HS-27A (cell line): ENCODE measurements at regions not wholly inside any gene's neighbourhood (a gene's known extent, or its start where the extent isn't known, plus 50 kb on each side); places are given as distances from the start of the nearest gene placed in this dataset.

Experiments used
- DNase-seq: peaks from one replicate; pipeline ENCODE4 v3.0.0-alpha.2; 2012; ENCODE audit warnings: low read depth, missing footprints

GRCh38 chr1:184219414-184219813 lies 167.4 kb upstream of the C1orf21 start:
- no peak for DNase-seq

- no peak for DNase-seq
Observed at GRCh38 chr1:184219883-184220282, 166.9 kb upstream of the C1orf21 start.

DNA sequence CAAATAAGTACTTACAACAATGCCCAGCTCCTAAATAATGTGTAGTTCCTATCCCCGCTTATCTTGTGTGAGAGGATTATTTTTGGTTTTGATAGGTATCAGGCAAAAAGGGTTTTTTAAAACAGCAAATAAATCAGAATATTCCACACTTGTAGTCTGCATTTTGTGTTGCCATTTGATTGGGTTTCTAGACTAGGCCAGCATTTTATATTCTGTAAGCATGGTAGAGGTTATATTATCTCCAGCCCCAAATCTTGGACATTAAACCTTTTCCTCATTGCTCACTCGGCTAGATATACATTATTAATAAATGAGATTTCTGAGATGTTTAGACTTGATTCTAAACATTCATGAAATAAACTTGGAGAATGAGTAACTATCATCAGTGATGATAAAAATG lies 165.7 kb upstream of the C1orf21 start:
- DNase-seq: no peak

DNA sequence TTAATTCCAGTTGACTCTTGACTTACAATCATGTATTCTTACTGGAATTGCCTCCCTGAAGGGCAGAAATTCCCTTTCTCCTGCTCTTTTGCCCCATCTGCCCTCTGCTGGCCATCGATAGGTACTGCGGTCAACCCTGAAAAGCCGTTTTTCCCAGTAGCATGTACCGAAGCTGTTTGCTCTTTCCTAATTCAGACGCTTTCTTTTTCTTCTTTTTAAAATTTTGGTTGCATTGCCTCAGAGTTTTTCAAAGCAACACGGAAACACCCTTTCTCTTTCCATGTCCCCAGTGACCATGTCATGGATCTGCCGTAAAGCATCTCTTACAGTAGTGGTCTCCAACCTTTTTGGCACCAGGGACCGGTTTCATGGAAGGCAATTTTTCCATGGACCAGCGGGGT lies 164.2 kb upstream of the C1orf21 start:
- DNase-seq: no peak

DNA sequence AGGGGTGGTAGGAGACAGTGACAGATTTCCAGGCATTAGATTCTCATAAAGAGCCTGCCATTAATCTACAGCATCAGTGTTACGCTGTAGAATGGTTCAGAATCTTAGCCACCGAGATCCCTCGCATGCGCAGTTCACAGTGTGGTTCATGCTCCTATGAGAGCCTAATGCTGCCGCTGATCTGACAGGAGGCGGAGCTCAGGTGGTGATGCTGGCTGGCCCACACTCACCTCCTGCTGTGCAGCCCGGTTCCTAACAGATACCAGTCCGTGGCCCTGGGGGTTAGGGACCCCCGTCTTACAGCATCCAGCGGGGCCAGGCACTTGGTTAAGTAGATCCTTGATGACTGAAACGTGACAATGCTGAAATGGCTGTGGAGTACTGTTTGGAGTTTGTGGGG lies 163.6 kb upstream of the C1orf21 start:
- no peak for DNase-seq

DNA sequence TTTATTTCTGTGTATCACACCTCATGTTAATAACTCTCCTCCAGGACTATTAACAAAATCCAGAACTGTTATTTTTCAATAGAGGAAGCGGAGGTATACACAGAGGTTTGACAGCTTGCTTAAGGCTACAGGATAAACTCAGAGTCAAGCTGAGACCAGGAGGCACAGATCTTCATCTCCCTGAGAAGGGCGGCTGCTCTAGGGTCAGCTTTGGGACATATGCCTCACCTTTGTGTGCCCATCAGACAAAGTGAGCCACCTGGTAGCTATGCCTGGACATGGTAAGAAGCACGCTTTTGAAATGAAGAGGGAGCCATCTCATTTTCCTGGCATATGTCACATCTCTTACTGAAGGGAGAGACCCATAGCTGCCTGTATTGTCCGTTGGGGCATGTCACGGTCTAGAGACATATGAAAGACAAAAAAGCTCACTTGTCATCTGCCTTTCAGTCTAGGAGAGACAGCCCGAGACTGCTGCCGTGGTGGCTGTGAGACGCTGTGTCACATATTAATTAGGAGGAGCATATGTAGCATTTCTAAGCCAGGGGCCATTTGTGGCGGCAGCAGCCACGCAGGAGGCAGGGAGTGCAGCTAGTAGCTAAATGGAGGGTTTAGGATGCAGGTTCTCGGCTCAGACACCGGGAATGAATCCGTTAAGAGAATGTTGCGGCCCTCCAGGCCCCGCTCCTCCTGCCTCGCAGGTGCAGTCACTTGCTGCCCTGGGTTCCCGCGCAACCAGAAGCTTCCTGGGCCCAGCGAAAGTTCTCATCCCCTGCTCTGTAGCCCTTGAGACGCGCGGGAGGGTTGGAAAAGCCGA lies 161.3 kb upstream of the C1orf21 start:
- no peak for DNase-seq

DNA sequence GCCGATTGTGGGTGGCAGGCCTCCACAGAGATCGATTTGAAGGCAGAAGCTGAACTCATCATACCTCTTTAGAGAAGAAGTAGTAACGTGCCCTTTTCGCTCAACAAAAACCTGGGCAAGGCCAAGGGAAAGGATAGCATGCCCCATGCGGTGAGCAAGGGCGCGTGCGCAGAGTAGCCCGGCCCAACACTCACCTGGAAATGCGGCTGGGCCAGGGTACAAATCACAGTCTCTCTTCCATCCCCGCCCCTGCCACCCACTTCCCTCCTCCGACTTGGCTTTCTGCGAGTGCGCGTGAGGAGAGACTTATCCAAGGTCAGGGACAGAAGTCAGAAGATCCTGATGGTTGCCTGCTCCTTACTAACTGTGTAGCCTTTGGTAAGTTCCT lies 160.7 kb upstream of the C1orf21 start:
- DNase-seq: no peak

DNA sequence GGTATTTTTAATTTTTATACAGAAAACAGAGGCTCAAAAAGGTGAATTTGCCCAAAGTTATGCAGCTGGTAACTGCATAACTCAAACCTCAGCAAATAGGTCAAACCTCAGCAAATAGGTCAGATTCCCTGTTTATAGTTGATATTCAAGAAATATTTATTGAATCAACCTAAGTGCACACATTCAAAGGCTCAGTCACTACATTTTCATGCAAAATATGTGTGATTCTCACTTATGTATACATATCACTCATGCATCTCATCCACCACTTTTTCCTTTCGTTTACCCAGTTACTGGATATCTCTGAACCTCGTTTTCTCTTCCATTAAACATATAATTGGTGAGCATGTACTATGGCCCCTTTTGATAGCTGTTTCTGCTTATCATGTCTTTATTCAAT lies 158.3 kb upstream of the C1orf21 start:
- DNase-seq: no peak

- DNase-seq: no peak
Observed at GRCh38 chr1:184237588-184237987, 149.2 kb upstream of the C1orf21 start.

GRCh38 chr1:184241446-184241845 lies 145.4 kb upstream of the C1orf21 start:
- DNase-seq: no peak

DNA sequence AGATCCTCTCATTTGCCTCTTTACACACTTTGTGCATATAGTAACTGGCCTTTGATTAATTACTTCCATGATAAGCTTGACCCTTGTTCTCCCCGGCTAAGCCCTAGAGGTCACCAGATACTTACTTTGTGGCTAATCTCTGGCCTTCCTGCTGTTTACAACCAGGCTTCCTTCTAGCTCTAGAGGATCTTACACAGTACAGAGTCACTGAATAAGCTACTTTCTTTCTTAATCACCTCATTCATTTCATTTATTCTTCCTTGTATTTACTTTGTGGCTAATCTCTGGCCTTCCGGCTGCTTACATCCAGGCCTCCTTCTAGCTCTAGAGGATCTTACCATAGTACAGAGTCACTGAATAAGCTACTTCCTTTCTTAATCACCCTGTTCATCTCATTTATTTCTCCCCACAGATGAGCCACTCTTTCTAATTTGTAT lies 144.3 kb upstream of the C1orf21 start:
- no peak for DNase-seq

- no peak for DNase-seq
Observed at GRCh38 chr1:184244962-184245361, 141.9 kb upstream of the C1orf21 start.

DNA sequence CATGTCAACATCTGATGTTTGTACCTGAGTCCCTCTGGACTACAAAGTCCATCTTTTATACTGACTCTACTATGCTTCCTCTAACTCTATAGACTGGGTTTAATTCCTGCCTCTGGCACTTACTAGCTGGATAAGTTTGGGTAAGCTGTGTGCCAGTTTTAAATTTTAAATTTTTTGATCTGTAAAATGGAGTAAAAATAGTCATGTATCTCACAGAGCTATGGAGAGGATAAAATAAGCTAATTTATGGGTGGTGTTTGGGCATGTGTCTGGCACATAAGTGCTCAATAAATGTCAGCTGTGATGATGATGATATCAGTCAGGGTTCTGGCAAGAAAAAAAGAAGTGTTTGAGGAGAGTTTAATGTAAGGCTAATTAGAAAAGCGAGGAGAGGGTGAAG lies 139.2 kb upstream of the C1orf21 start:
- no peak for DNase-seq

DNA sequence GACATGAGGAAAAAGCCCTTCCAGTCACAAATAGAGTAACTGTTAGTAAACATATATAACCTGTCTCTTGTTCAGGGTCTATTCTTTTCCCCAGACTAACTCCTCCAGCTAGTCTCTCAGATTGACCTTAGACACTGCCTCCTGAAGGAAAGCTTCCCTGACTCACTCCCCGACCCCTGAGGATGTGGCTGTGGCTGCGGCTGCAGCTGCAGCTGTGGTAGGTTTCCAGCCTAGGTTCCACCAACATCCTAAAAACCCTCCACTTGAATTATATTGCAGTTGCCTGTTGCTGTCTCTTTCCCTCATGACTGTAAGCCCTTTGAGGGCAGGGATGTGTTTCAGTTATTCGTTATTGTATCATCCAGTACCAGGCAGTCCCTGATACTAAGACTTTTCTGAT lies 132.9 kb upstream of the C1orf21 start:
- DNase-seq: no peak

DNA sequence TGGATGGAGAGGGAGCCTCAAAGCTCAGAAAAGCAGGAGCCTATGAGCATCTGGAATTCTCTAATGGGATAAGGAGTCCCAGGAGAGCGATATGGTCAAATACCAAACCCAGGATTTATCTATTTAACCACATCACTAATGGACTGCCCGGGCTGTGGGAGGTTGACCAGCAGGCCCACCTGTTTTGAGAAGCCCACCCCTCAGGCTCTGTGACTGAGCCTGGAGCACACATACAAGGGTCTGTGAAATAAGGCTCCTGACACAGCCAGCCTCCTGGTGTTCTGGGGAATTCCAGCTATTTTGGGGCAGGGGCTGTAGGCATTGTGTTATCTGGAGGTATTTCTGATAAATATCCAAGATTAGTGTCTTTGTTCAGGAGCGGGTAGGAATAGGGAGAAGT lies 132.0 kb upstream of the C1orf21 start:
- DNase-seq: no peak

- no peak for DNase-seq
Observed at GRCh38 chr1:184255560-184255959, 131.3 kb upstream of the C1orf21 start.

GRCh38 chr1:184257873-184258272 lies 129.0 kb upstream of the C1orf21 start:
- DNase-seq: no peak

GRCh38 chr1:184258525-184258924 lies 128.3 kb upstream of the C1orf21 start:
- no peak for DNase-seq

- peak; percentile 76 for DNase-seq
Observed at GRCh38 chr1:184260382-184260781, 126.4 kb upstream of the C1orf21 start.

DNA sequence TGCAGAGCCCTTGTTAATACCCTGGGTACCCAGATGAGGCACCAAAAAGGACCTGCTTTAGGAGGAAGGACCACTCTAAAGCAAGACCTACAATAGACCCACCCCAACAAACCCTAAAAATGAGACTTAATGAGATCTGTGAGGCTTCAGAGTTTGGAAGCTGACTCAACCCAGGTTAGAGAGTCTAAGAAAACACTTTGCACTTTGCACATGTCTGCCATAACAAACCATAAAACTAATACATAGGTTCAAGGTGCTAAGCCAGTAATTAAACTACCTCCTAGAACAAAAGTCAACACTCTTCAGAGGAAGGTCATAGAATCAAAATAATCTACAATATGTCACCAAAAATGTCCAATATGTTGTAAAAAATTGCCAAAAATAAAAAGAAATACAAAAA lies 124.7 kb upstream of the C1orf21 start:
- DNase-seq: no peak

DNA sequence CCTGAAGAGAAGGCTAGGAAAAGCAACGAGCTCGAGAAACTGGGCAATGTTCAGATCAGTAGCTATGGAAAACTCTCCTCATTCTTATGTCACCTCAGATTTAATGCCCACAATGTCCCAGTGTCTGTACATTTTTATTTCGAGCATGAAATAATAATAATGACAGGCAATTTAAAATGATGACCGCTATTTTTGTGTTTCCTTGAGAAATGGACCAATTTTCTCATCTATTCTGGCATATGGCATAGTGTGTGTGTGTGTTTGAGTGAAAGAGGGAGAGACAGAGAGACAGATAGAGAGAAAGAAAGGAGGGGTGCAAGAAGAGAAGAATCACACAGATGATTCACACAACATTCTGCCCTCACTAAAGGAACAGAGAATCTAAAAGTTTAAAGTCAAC lies 119.1 kb upstream of the C1orf21 start:
- no peak for DNase-seq

DNA sequence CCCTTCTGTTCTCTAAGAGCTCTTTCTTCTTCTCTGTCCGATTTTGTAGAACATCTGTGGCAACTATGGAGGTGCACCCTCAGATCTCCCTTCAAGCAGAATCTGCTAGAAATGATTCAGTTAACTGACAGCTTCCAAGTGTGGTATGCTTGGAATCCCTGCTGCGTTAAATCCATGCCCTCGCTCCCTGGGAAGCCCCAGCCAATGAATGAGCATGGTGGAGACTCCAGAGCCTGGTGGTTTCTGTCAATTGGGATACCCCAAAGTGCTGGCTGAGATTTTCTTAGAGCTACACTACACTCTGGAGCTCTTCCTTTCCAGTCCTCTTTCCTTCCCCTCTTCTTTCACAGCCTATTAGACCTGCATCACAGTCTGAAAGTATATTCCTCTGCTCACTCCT lies 116.3 kb upstream of the C1orf21 start:
- DNase-seq: no peak

- DNase-seq: no peak
Observed at GRCh38 chr1:184272175-184272866, 114.5 kb upstream of the C1orf21 start.

DNA sequence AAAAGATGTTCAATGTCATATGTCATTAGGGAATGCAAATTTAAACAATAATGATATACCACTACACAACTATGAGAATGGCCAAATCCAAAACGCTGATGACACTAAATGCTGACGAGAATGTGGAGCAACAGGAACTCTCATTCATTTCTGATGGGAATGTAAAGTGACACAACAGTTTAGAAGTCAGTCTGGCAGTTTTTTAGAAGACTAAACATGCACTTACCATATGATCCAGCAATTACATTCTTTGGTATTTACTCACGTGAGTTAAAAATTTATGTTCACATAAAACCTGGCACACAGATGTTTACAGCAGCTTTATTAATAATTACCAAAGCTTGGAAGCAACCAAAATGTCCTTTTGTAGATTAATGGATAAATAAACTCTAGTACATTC lies 110.4 kb upstream of the C1orf21 start:
- DNase-seq: no peak
